Pancreas (tissue), 10 donors: ENCODE measurements at regions not wholly inside any gene's neighbourhood (a gene's known extent, or its start where the extent isn't known, plus 50 kb on each side); places are given as distances from the start of the nearest gene placed in this dataset.

Experiments used
- ATAC-seq, 4 donors: fragments of 200-7000 bp; cut with Tn5 transposase; one replicate each; pipeline versions ENCODE4 v1.8.0 to v1.9.1; 2020; ENCODE audit warnings: mild to moderate bottlenecking in 4 of 4, moderate library complexity in 4 of 4
- DNase-seq, 6 donors: peaks; one replicate each; pipeline ENCODE4 v3.0.0-alpha.2; 2020
- FAIRE-seq: peaks from 2 replicates; lab custom pipeline; 2012; peaks lifted over from hg19 to GRCh38; lab: Jason Lieb, UNC
- H3K27ac ChIP-seq, 4 donors: fragments of 200-600 bp; sonication (generic); 1 replicate in 3 of 4; 2 replicates in 1 of 4; pipeline versions ENCODE4 v1.5.0 to v1.8.0; 2020
- H3K27me3 ChIP-seq, 4 donors: fragments of 200-600 bp; one replicate each; pipeline ENCODE4 v1.8.0; 2021
- H3K36me3 ChIP-seq, 3 donors: fragments of 200-600 bp; sonication (generic) in 1 of 3; one replicate each; pipeline versions ENCODE4 v1.5.0 to v1.8.0; 2020 to 2021
- H3K4me1 ChIP-seq, 3 donors: fragments of 200-600 bp; one replicate each; pipeline ENCODE4 v1.8.0; 2021
- H3K4me3 ChIP-seq, 4 donors: fragments of 200-600 bp; sonication (generic) in 2 of 4; one replicate each; pipeline versions ENCODE4 v1.5.0 to v1.8.0; 2020 to 2021
- H3K9me3 ChIP-seq, 4 donors: fragments of 200-600 bp; one replicate each; pipeline ENCODE4 v1.8.0; 2021
- CTCF ChIP-seq, 4 donors: fragments of 200-600 bp; sonication (generic) in 3 of 4; IDR thresholded peaks; one replicate each; pipeline versions ENCODE4 v1.5.0 to v1.8.0; 2021; ENCODE audit warnings: antibody characterized with exemption in 4 of 4
- WGBS, 2 donors: extraction: QIAGEN DNeasy Blood & Tissue Kit; methylation state at CpG; one replicate each; pipeline ENCODE4 v1.1.7; 2013; 5-methylcytosine and 5-hydroxymethylcytosine counted together
- intact Hi-C, 3 donors: fragments of 100-400 bp; cut with DNase I; formaldehyde crosslinking; loops; one replicate each; pipeline versions ENCODE4 v1.11.1 to v1.14.2; 2022
- donor health status: healthy with polysubstance abuse.
- donor health status: DM: no; HTN: no; CAD: no; lungs with moderate emphysema.
- donor health status: DM: no; HTN: no; CAD: no.
- donor health status: control.
- donor health status: control.
- donor health status: Bipolar disorder and iron deficiency.
- donor health status: DM: yes; HTN: yes; CAD: no.
- donor health status: DM: no; HTN: no; CAD: no.
- donor health status: DM: no; HTN: no; CAD: no.
- donor health status: DM: yes; HTN: yes; CAD: no.

DNA sequence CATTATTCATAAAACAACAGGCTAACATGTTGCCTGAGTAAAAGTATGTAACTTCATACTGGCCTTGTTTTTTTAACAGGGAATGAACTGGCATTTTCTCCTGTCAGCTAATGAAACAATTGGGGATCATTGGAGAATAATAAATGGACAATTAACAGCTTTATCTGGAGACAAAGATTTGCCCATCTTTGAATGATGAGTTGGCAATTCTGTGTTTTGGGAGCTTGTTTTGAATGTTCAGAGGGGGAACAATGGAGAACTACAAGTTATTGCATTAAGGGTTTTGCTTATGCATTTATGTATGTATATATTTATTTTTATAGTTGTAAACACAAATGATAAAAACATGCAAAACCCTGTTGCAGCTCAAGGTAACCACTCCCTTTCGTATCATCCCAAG, 150.3 kb downstream of the CBLN4 start:
- intact Hi-C loops: no loop called here

GRCh38 chr20:55830121-55830827, 175.0 kb downstream of the CBLN4 start:
- Histone ChIP-seq H3K4me3 (no peak overlapping the region), H3K4me1 (no peaks in the 10 kb centered on the region), H3K27me3 (peaks cover 0 to 3% (median 0%) of the 10 kb centered on the region in 4 donors), H3K27ac (no peak overlapping the region), H3K9me3 (no peaks in the 10 kb centered on the region), H3K36me3 (no peaks in the 10 kb centered on the region)
- FAIRE-seq (no peak), ATAC-seq (no peak), DNase-seq (no peak)
- WGBS, 2 donors: 49 to 52% methylated on average over 4 of the region's 4 CpGs
- intact Hi-C loops: no loop called here
- TF ChIP-seq CTCF (IDR thresholded peaks at IDR 0.05): no peak

More for the DNA sequence above, 150.3 kb downstream of the CBLN4 start:
- Histone ChIP-seq H3K4me3 (no peak overlapping the region), H3K9me3 (no peaks in the 10 kb centered on the region), H3K27ac (no peak overlapping the region), H3K27me3 (no peaks in the 10 kb centered on the region), H3K4me1 (no peaks in the 10 kb centered on the region), H3K36me3 (no peaks in the 10 kb centered on the region)
- ATAC-seq: no peak
- DNase-seq: no peak
- WGBS, 2 donors: 63 to 71% methylated on average over 1 of the region's 1 CpG
- no peak for TF ChIP-seq CTCF (IDR thresholded peaks at IDR 0.05)
- FAIRE-seq: no peak

- TF ChIP-seq CTCF (IDR thresholded peaks at IDR 0.05): no peak
- no peak for ATAC-seq
- Histone ChIP-seq H3K36me3 (no peaks in the 10 kb centered on the region), H3K27me3 (no peaks in the 10 kb centered on the region), H3K4me3 (no peak overlapping the region), H3K27ac (no peak overlapping the region), H3K9me3 (no peaks in the 10 kb centered on the region), H3K4me1 (no peaks in the 10 kb centered on the region)
- no peak for DNase-seq
- FAIRE-seq: no peak
- intact Hi-C loops: no loop called here
- 42 to 52% methylated on average over 2 of the region's 2 CpGs for WGBS, 2 donors
These were observed 200.2 kb downstream of the CBLN4 start for GRCh38 chr20:55805138-55805537.

GRCh38 chr20:55800552-55801245, 204.6 kb downstream of the CBLN4 start:
- no peak for FAIRE-seq
- no peaks in the 10 kb centered on the region for H3K27me3 ChIP-seq
- H3K27ac ChIP-seq: no peak overlapping the region
- no peak overlapping the region for H3K4me3 ChIP-seq
- TF ChIP-seq CTCF (IDR thresholded peaks at IDR 0.05): no peak
- no peaks in the 10 kb centered on the region for H3K4me1 ChIP-seq
- H3K9me3 ChIP-seq: no peaks in the 10 kb centered on the region
- intact Hi-C loops: no loop called here
- WGBS, 2 donors: 60 to 62% methylated on average over 3 of the region's 3 CpGs
- H3K36me3 ChIP-seq: no peaks in the 10 kb centered on the region
- no peak for ATAC-seq
- DNase-seq: no peak

- Histone ChIP-seq H3K27ac (no peak overlapping the region), H3K36me3 (no peaks in the 10 kb centered on the region), H3K4me3 (no peak overlapping the region), H3K4me1 (no peaks in the 10 kb centered on the region), H3K27me3 (peaks cover 0 to 5% (median 2%) of the 10 kb centered on the region in 4 donors), H3K9me3 (no peaks in the 10 kb centered on the region)
- no peak for ATAC-seq
- intact Hi-C loops: no loop called here
- WGBS, 2 donors: 71 to 78% methylated on average over 3 of the region's 3 CpGs
- TF ChIP-seq CTCF (IDR thresholded peaks at IDR 0.05): no peak
- FAIRE-seq: no peak
- no peak for DNase-seq
These were observed 211.3 kb downstream of the CBLN4 start for GRCh38 chr20:55793986-55794385.
